Coronary artery (tissue), 2 donors: ENCODE measurements at regions not wholly inside any gene's neighbourhood (a gene's known extent, or its start where the extent isn't known, plus 50 kb on each side); places are given as distances from the start of the nearest gene placed in this dataset.
"Not testable (repeated sequence)": the region's sequence is repeated elsewhere in the genome, so short reads cannot be mapped to it uniquely, and the experiment has no call there.

Experiments
- DNase-seq: peaks from one replicate; pipeline ENCODE4 v3.0.0-alpha.2; 2017; ENCODE audit warnings: low spot score
- H3K27ac ChIP-seq, 2 donors: fragments of 200-600 bp; sonication (generic); one replicate each; pipeline ENCODE4 v1.5.1; 2016 to 2019
- H3K4me3 ChIP-seq: fragments of 200-600 bp; sonication (generic); 2 replicates; pipeline ENCODE4 v1.5.1; 2016; ENCODE audit warnings: mild to moderate bottlenecking, moderate library complexity
- CTCF ChIP-seq: fragments of 200-600 bp; sonication (generic); IDR thresholded peaks from one replicate; pipeline ENCODE4 v1.5.1; 2019; ENCODE audit warnings: antibody characterized with exemption

DNA sequence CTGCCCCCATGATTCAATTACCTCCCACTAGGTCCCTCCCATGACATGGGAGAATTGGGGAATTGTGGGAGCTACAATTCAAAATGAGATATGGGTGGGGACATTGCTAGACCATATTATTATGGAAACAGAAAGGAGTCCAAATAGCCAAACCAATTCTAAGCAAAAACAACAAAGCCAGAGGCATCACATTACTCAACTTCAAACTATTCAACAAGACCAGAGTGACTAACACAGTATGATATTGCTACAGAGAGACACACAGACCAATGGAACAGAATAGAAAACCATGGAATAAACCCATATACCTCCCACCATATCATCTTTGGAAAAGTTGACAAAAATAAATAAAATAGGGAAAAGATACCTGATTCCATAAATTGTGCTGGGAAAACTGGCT, 710.5 kb upstream of the CDH9 start:
- TF ChIP-seq CTCF, result no peak

GRCh38 chr5:27743383-27743979, 705.1 kb upstream of the CDH9 start:
- not testable (repeated sequence) for DNase-seq, H3K27ac ChIP-seq, H3K4me3 ChIP-seq

More for the DNA sequence above, 710.5 kb upstream of the CDH9 start:
- no peak for DNase-seq
- H3K27ac ChIP-seq, result no peak overlapping the region
- H3K4me3 ChIP-seq, result no peak overlapping the region

- no peak for DNase-seq
- Histone ChIP-seq H3K27ac (no peak overlapping the region), H3K4me3 (no peak overlapping the region)
- no peak for TF ChIP-seq CTCF
These were observed 704.4 kb upstream of the CDH9 start for GRCh38 chr5:27742805-27743204.

DNA sequence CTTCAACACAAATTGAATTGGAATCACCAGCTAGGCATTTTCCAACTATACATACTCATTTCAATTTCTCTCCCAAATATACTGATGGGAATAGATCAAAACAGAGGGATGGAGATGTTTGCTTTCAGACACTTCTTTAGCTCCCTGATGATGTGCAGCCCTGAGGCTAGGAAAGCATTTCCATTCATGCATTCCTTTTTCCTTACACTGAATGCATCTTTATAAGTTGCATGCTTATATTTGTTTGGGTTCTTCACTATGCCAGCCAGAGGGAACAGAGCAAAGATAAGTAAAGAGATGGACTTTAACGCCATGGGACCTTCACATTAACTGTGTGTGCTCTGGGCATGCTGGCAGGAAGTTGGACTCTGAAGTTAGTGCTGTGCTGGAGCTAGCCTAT, 696.5 kb upstream of the CDH9 start:
- TF ChIP-seq CTCF, result no peak
- Histone ChIP-seq H3K4me3 (no peak overlapping the region), H3K27ac (no peak overlapping the region)
- DNase-seq, result no peak

GRCh38 chr5:27733237-27733636, 694.9 kb upstream of the CDH9 start:
- no peak overlapping the region for H3K4me3 ChIP-seq
- DNase-seq, result no peak
- no peak for TF ChIP-seq CTCF
- no peak overlapping the region for H3K27ac ChIP-seq

DNA sequence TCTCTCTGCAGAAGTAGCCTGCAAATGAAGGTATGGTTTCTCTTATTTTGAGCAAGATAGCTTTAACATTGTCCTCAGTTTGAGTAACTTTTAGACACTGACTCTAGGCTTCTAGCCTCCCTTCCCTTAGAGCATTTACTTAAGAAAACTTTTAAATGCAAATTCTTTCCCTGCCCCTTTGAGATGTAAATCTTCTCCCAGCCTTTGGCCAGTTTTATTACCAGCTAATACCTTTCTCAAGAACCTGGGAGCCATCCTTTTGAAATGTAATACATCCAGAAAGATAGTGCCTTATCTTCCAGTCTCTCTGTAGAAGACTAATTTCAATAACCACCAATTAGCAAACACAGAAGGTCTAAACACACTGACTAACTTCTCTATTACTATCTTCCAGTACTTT, 688.9 kb upstream of the CDH9 start:
- Histone ChIP-seq H3K27ac (no peak overlapping the region), H3K4me3 (no peak overlapping the region)
- DNase-seq, result no peak
- no peak for TF ChIP-seq CTCF

DNA sequence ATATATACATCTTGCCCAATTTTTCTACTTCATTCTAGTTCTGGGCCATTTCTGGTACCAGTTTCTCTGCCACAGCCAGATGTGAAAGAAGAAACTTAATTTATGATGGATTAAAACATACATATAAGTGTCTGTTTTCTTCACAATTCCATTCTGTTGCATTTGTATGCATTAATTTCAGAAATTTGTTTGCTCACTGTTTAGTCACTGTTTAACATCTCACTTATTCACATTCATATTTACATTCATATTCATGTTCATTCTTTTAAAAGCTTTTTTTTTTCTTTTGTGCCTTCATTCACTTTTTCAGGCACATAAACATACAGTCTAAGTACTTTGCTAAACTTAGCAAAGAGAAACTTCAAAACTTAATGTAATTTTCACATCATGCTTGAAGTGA, 684.0 kb upstream of the CDH9 start:
- H3K27ac ChIP-seq, result no peak overlapping the region

More for the DNA sequence above, 684.0 kb upstream of the CDH9 start:
- TF ChIP-seq CTCF, result no peak
- no peak overlapping the region for H3K4me3 ChIP-seq
- no peak for DNase-seq
